Caco-2 (cell line): ENCODE measurements at regions not wholly inside any gene's neighbourhood (a gene's known extent, or its start where the extent isn't known, plus 50 kb on each side); places are given as distances from the start of the nearest gene placed in this dataset.

Source experiments
- BruUV-seq: library from RNA; stranded (reverse); fragments of 400-500 nt; replicated peaks from 2 replicates; lab custom pipeline; 2021; lab: Mats Ljungman, UMichigan
- CTCF ChIA-PET: fragments of 300-600 bp; sonication (Branson Sonifier 250); formaldehyde crosslinking; loops from one replicate; lab custom pipeline; 2022; ENCODE audit warnings: antibody characterized with exemption; lab: Charles Lee
- POLR2A ChIA-PET: fragments of 300-600 bp; sonication (Branson Sonifier 250); formaldehyde crosslinking; loops from one replicate; lab custom pipeline; 2022; ENCODE audit warnings: antibody characterized with exemption; lab: Charles Lee
- DNase-seq, 2 experiments: peaks; one replicate each; pipeline versions ENCODE4 v3.0.0 to v3.0.0-alpha.2; 2020 to 2022
- H3K27me3 ChIP-seq: replicated peaks from 2 replicates; pipeline ENCODE4 v1.6.0; 2011; ENCODE audit warnings: low read length; ENCODE audit not compliant: control insufficient read depth, insufficient read depth
- H3K36me3 ChIP-seq: 2 replicates; pipeline ENCODE4 v1.5.1; 2011; ENCODE audit warnings: low read length; ENCODE audit not compliant: control insufficient read depth, insufficient read depth
- H3K4me1 ChIP-seq: fragments of 250-450 bp; sonication (Bioruptor Pico); 2 replicates; pipeline ENCODE4 v1.5.1; 2020; ENCODE audit warnings: mild to moderate bottlenecking
- H3K4me3 ChIP-seq: 2 replicates; pipeline ENCODE4 v1.5.1; 2011; ENCODE audit warnings: low read depth, mild to moderate bottlenecking, control low read depth, low read length
- H3K9me3 ChIP-seq: fragments of 250-450 bp; sonication (Bioruptor Pico); 2 replicates; pipeline ENCODE4 v1.5.1; 2020; ENCODE audit warnings: mild to moderate bottlenecking, moderate library complexity
- H3K27ac Mint-ChIP-seq: one replicate; pipeline ENCODE4 v1.8.0; 2022; ENCODE audit warnings: mixed read lengths; ENCODE audit not compliant: unreplicated experiment
- H3K27me3 Mint-ChIP-seq: one replicate; pipeline ENCODE4 v1.8.0; 2022; ENCODE audit warnings: mixed read lengths; ENCODE audit not compliant: insufficient read depth, unreplicated experiment
- H3K36me3 Mint-ChIP-seq: one replicate; pipeline ENCODE4 v1.8.0; 2022; ENCODE audit warnings: mild to moderate bottlenecking, mixed read lengths; ENCODE audit not compliant: insufficient read depth, unreplicated experiment
- H3K4me1 Mint-ChIP-seq: one replicate; pipeline ENCODE4 v1.8.0; 2022; ENCODE audit warnings: low read depth, mixed read lengths; ENCODE audit not compliant: unreplicated experiment
- H3K4me3 Mint-ChIP-seq: one replicate; pipeline ENCODE4 v1.8.0; 2022; ENCODE audit warnings: mild to moderate bottlenecking, moderate library complexity, mixed read lengths; ENCODE audit not compliant: unreplicated experiment
- H3K9me3 Mint-ChIP-seq: one replicate; pipeline ENCODE4 v1.8.0; 2022; ENCODE audit warnings: mixed read lengths; ENCODE audit not compliant: unreplicated experiment
- intact Hi-C: fragments of 100-400 bp; cut with micrococcal nuclease; formaldehyde crosslinking; loops from one replicate; pipeline ENCODE4 v1.10.0; 2022; ENCODE audit not compliant: unreplicated experiment
- TF ChIP-seq, protein P1 (sequence below), 2 experiments: fragments of 200-600 bp in 1 of 2; IDR thresholded peaks; 1 replicate in 1 of 2; 2 replicates in 1 of 2; pipeline versions ENCODE4 v1.5.1 to v1.8.0; 2011 to 2022; ENCODE audit warnings: antibody characterized with exemption in 1 of 2, control low read depth in 1 of 2, inconsistent platforms in 1 of 2, low read depth in 1 of 2, low read length in 1 of 2, mild to moderate bottlenecking in 1 of 2, moderate library complexity in 1 of 2; ENCODE audit not compliant: insufficient read depth in 1 of 2, severe bottlenecking in 1 of 2, unreplicated experiment in 1 of 2

GRCh38 chr3:3745693-3746092, 53.5 kb upstream of the LRRN1 start:
- Mint-ChIP-seq H3K27ac (no peak overlapping the region), H3K9me3 (no peaks in the 10 kb centered on the region), H3K27me3 (no peaks in the 10 kb centered on the region), H3K36me3 (no peaks in the 10 kb centered on the region), H3K4me1 (no peaks in the 10 kb centered on the region), H3K4me3 (no peak overlapping the region)
- H3K27me3 ChIP-seq: no peaks in the 10 kb centered on the region
- DNase-seq: no peak
- TF ChIP-seq, protein P1, sequence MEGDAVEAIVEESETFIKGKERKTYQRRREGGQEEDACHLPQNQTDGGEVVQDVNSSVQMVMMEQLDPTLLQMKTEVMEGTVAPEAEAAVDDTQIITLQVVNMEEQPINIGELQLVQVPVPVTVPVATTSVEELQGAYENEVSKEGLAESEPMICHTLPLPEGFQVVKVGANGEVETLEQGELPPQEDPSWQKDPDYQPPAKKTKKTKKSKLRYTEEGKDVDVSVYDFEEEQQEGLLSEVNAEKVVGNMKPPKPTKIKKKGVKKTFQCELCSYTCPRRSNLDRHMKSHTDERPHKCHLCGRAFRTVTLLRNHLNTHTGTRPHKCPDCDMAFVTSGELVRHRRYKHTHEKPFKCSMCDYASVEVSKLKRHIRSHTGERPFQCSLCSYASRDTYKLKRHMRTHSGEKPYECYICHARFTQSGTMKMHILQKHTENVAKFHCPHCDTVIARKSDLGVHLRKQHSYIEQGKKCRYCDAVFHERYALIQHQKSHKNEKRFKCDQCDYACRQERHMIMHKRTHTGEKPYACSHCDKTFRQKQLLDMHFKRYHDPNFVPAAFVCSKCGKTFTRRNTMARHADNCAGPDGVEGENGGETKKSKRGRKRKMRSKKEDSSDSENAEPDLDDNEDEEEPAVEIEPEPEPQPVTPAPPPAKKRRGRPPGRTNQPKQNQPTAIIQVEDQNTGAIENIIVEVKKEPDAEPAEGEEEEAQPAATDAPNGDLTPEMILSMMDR (IDR thresholded peaks at IDR 0.05; ENCODE audit: insufficient read depth in 1 of 2, low read depth in 1 of 2, low read length in 1 of 2, severe bottlenecking in 1 of 2, unreplicated experiment in 1 of 2): no peak
- no TSS peak for BruUV-seq
- CTCF ChIA-PET: no interaction called here
- intact Hi-C loops: no loop called here
- H3K9me3 ChIP-seq: no peaks in the 10 kb centered on the region
- no peaks in the 10 kb centered on the region for H3K4me1 ChIP-seq
- POLR2A ChIA-PET: no interaction called here
- no peaks in the 10 kb centered on the region for H3K36me3 ChIP-seq
- no peak overlapping the region for H3K4me3 ChIP-seq

GRCh38 chr3:3744826-3745225, 54.4 kb upstream of the LRRN1 start:
- Histone ChIP-seq H3K4me1 (no peaks in the 10 kb centered on the region), H3K9me3 (no peaks in the 10 kb centered on the region), H3K4me3 (no peak overlapping the region), H3K36me3 (no peaks in the 10 kb centered on the region), H3K27me3 (no peaks in the 10 kb centered on the region)
- Mint-ChIP-seq H3K4me3 (no peak overlapping the region), H3K27ac (no peak overlapping the region), H3K36me3 (no peaks in the 10 kb centered on the region), H3K27me3 (no peaks in the 10 kb centered on the region), H3K9me3 (no peaks in the 10 kb centered on the region), H3K4me1 (no peaks in the 10 kb centered on the region)
- intact Hi-C loops: loop anchor here (1.0 kb wide), 1 partner anchor 21 kb away; no protein-coding TSS in a partner anchor
- ChIA-PET POLR2A (no interaction called here), CTCF (no interaction called here)
- no TSS peak for BruUV-seq
- no peak for DNase-seq
- TF ChIP-seq, protein P1 (IDR thresholded peaks at IDR 0.05; ENCODE audit: insufficient read depth in 1 of 2, low read depth in 1 of 2, low read length in 1 of 2, severe bottlenecking in 1 of 2, unreplicated experiment in 1 of 2): no peak

DNA sequence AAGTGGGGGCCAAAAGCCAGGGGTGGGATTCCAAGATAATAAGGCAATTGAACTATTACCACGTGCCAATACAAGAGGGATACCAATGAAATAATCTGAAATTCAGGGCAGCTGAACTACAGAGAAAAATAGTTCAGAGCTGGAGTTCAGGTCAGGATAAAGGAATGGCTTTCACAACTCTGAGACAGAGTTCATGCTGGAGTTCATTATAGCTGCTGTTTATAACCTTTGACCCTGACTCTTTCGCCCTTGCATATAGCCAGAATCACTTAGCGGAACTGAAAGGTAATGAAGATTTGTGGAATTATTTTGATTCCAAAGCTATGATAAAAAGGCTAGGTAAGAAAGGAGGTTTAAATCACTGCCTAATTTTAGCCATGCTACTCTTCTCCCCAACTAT, 55.5 kb upstream of the LRRN1 start:
- no peaks in the 10 kb centered on the region for H3K27me3 Mint-ChIP-seq
- CTCF ChIA-PET: no interaction called here

More for the DNA sequence above, 55.5 kb upstream of the LRRN1 start:
- no peaks in the 10 kb centered on the region for H3K27me3 ChIP-seq
- Mint-ChIP-seq H3K36me3 (no peaks in the 10 kb centered on the region), H3K27ac (no peak overlapping the region), H3K4me1 (no peaks in the 10 kb centered on the region), H3K9me3 (no peaks in the 10 kb centered on the region), H3K4me3 (no peak overlapping the region)
- H3K9me3 ChIP-seq: no peaks in the 10 kb centered on the region
- BruUV-seq: no TSS peak
- H3K36me3 ChIP-seq: no peaks in the 10 kb centered on the region
- no peaks in the 10 kb centered on the region for H3K4me1 ChIP-seq
- POLR2A ChIA-PET: no interaction called here
- DNase-seq: no peak
- intact Hi-C loops: loop anchor here (1.0 kb wide), 1 partner anchor 23 kb away; no protein-coding TSS in a partner anchor
- H3K4me3 ChIP-seq: no peak overlapping the region
- TF ChIP-seq, protein P1 (IDR thresholded peaks at IDR 0.05; ENCODE audit: insufficient read depth in 1 of 2, low read depth in 1 of 2, low read length in 1 of 2, severe bottlenecking in 1 of 2, unreplicated experiment in 1 of 2): no peak
